Spinal cord (tissue), 9 donors: ENCODE measurements at regions not wholly inside any gene's neighbourhood (a gene's known extent, or its start where the extent isn't known, plus 50 kb on each side); places are given as distances from the start of the nearest gene placed in this dataset.

Source experiments
- DNase-seq, 6 donors: peaks; one replicate each; pipeline versions ENCODE4 v3.0.0 to v3.0.0-alpha.2; 2013 to 2015; ENCODE audit warnings: low spot score in 6 of 6, low read depth in 4 of 6
- H3K27ac ChIP-seq: one replicate; pipeline ENCODE4 v1.5.1; 2013; ENCODE audit warnings: low read depth, low read length, control low read depth
- H3K27me3 ChIP-seq: one replicate; pipeline ENCODE4 v1.6.1; 2013; ENCODE audit warnings: low read length; ENCODE audit not compliant: control insufficient read depth, insufficient read depth
- H3K36me3 ChIP-seq: one replicate; pipeline ENCODE4 v1.6.1; 2013; ENCODE audit warnings: low read length; ENCODE audit not compliant: control insufficient read depth, insufficient read depth
- H3K4me1 ChIP-seq: one replicate; pipeline ENCODE4 v1.6.1; 2013; ENCODE audit warnings: low read length; ENCODE audit not compliant: control insufficient read depth, insufficient read depth
- H3K4me3 ChIP-seq: one replicate; pipeline ENCODE4 v1.5.1; 2013; ENCODE audit warnings: low read depth, low read length, control low read depth
- H3K9me3 ChIP-seq: one replicate; pipeline ENCODE4 v1.6.1; 2013; ENCODE audit warnings: low read length; ENCODE audit not compliant: control insufficient read depth, insufficient read depth
- WGBS: methylation state at CpG from one replicate; pipeline ENCODE4 v1.1.5; 2013; ENCODE audit warnings: missing lambda C conversion rate; ENCODE audit not compliant: insufficient coverage; 5-methylcytosine and 5-hydroxymethylcytosine counted together
- donor health status: healthy.

DNA sequence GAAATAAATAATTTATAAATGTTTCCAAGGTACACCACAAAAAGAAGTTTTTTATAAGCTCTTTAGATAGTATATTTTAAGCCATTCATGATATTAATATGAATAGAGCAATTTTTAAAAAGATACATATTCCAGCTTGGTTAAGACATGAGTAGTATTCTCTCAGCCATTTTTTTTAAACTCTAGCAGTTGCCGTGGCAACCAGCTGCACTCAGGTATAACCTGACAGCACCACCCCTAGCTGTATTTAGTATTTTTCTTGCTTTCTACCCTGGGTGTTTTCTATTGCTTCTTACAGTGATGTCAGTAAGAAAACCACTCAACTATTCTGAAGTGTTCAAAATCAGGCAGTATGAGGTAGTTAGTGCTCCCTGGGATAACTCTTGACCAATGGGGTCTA is 496.3 kb upstream of the CNTN3 start:
- Histone ChIP-seq H3K27ac (no peak overlapping the region), H3K4me1 (no peaks in the 10 kb centered on the region), H3K36me3 (no peaks in the 10 kb centered on the region), H3K27me3 (no peaks in the 10 kb centered on the region), H3K9me3 (no peaks in the 10 kb centered on the region), H3K4me3 (no peak overlapping the region)
- peak in 2 of 6 donors; percentile 11 to 87 for DNase-seq
- WGBS: no CpG with 5 or more reads among the region's 1 CpG

DNA sequence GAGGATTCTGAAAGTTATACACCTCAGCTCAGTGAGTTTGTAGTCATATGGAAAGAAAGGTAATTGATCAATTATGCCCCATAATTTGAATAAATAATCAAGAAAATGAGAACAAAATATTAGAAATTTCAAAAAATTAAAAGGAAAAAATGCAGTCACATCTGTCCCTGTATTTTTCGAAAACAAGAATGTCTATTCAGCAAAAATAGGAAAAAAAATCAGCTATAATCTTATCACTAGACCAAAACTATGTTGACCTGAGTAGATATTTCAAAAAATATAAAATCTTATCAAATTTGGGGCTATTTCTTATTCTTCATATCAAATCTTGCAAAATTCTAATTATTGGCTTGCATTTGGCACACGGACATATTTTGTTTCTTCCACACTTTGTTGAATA is 501.2 kb upstream of the CNTN3 start:
- H3K4me1 ChIP-seq: no peaks in the 10 kb centered on the region
- no peak overlapping the region for H3K27ac ChIP-seq
- DNase-seq: no peak
- WGBS: no CpG with 5 or more reads among the region's 2 CpGs
- H3K27me3 ChIP-seq: no peaks in the 10 kb centered on the region
- no peaks in the 10 kb centered on the region for H3K36me3 ChIP-seq
- H3K4me3 ChIP-seq: no peak overlapping the region
- H3K9me3 ChIP-seq: no peaks in the 10 kb centered on the region

DNA sequence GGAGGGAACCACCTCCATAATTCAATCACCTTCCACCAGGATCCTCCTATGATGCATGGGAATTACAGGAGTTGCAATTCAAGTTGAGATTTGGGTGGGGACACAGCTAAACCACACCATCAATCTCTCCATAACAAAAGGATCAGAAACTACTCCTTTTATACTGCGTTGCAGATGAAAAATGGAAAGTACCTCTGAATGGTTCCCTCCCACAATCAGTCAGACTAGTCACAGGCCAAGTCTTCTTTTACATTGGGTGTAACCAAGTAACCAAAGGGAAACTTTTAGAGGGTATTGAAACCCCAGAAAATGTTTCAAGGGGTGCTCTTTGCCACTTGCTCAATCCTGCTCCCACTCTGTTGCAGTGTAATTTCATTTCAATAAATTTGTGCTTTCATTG is 504.3 kb upstream of the CNTN3 start:
- Histone ChIP-seq H3K9me3 (no peaks in the 10 kb centered on the region), H3K4me1 (no peaks in the 10 kb centered on the region), H3K27ac (no peak overlapping the region), H3K4me3 (no peak overlapping the region), H3K36me3 (no peaks in the 10 kb centered on the region), H3K27me3 (no peaks in the 10 kb centered on the region)
- WGBS: no CpG with 5 or more reads among the region's 1 CpG
- no peak for DNase-seq

DNA sequence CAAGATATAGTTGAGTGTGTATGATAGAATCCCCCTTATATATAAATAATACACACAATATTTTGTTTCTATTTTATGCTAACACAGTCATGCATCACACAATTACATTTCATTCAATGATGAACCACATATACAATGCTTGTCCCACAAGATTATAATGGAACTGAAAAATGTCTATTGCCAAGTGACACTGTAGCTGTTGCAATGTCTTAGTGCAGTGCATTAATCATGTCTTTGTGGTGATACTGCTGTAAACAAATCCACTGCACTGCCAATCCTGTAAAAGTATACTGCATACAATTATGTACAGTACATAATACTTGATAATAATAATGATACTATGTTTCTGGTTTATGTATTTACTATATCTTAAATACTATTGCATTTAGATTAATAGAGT is 512.1 kb upstream of the CNTN3 start:
- Histone ChIP-seq H3K4me3 (no peak overlapping the region), H3K27me3 (no peaks in the 10 kb centered on the region), H3K9me3 (no peaks in the 10 kb centered on the region), H3K27ac (no peak overlapping the region), H3K4me1 (no peaks in the 10 kb centered on the region), H3K36me3 (no peaks in the 10 kb centered on the region)
- no peak for DNase-seq

DNA sequence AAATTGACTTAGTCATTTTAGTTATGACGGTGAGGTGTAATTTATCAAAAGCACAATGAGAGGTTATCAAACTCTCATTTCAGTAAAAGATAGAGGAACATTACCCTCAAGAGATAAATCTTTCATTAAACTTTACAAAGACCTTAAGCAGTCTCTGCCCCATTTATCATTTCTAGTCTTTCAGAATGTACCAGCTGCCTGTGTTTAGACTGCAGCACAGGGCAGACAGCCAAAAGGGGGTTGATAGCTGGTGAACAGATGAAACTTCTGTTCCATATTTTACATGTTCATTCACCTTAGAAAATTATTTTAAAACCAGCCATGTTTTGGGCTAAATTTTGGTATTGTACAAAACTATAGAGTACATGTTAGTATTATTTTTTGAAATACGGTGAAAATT is 514.6 kb upstream of the CNTN3 start:
- H3K9me3 ChIP-seq: no peaks in the 10 kb centered on the region
- H3K27ac ChIP-seq: no peak overlapping the region
- WGBS: no CpG with 5 or more reads among the region's 2 CpGs
- peak in 3 of 6 donors; percentile 4 to 64 (median 52) for DNase-seq
- H3K4me3 ChIP-seq: no peak overlapping the region
- no peaks in the 10 kb centered on the region for H3K36me3 ChIP-seq
- H3K4me1 ChIP-seq: no peaks in the 10 kb centered on the region
- no peaks in the 10 kb centered on the region for H3K27me3 ChIP-seq

DNA sequence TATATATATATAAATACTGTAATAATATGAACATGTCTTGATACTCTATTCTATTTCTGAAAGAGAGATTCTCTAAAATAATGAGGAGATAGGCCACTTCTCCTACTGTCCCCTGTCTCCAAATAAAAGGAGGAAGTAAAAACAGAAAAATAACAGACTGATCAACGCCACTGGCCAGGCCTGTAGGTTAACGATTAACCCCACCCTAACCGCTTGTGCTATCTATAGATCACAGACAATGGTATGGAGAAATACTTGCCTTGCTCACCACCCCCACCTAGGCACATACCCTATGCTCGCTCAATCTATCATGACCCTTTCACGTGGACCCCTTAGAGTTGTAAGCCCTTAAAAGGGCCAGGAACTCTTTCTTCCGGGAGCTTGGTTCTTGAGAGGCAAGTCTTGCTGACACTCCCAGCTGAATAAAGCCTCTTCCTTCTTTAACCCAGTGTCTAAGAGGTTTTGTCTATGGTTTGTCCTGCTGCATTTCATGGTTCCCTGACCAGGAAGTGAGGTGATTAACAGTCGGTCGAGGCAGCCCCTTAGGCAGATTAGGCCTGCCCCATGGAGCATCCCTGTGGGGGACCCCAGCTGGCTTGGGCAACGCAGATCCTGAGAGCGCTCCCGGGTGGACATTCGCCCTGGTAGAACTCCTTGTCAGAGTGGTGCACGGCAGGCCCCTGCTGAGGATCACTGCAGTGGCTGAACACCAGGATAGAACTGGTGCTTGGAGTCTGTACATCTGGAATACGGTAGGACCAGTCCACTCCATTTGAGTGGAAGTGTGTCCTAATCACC is 521.8 kb upstream of the CNTN3 start:
- Histone ChIP-seq H3K36me3 (no peaks in the 10 kb centered on the region), H3K4me1 (no peaks in the 10 kb centered on the region), H3K9me3 (peaks cover 3% of the 10 kb centered on the region), H3K27ac (no peak overlapping the region), H3K4me3 (no peak overlapping the region), H3K27me3 (no peaks in the 10 kb centered on the region)
- WGBS: 94% methylated on average over 11 of the region's 14 CpGs
- DNase-seq: no peak

DNA sequence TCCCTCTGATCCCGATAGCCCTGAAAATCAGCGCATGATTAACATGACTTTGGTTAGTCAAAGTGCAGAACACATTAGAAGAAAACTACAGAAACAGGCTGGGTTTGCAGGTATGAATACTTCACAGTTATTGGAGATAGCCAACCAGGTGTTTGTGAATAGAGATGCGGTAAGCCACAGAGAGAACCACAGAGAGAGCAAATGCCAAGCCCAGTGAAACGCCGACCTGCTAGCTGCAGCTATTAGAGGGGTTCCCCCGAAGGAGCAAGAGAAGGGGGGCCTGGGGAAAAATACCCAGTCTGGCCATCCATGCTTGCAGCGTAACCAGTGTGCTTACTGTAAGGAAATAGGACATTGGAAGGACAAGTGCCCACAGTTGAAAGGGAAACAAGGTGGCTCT is 523.9 kb upstream of the CNTN3 start:
- no peak for DNase-seq
- Histone ChIP-seq H3K4me1 (no peaks in the 10 kb centered on the region), H3K4me3 (no peak overlapping the region), H3K36me3 (no peaks in the 10 kb centered on the region), H3K9me3 (peaks cover 3% of the 10 kb centered on the region), H3K27me3 (no peaks in the 10 kb centered on the region), H3K27ac (no peak overlapping the region)
- WGBS: 95% methylated on average over 6 of the region's 7 CpGs

DNA sequence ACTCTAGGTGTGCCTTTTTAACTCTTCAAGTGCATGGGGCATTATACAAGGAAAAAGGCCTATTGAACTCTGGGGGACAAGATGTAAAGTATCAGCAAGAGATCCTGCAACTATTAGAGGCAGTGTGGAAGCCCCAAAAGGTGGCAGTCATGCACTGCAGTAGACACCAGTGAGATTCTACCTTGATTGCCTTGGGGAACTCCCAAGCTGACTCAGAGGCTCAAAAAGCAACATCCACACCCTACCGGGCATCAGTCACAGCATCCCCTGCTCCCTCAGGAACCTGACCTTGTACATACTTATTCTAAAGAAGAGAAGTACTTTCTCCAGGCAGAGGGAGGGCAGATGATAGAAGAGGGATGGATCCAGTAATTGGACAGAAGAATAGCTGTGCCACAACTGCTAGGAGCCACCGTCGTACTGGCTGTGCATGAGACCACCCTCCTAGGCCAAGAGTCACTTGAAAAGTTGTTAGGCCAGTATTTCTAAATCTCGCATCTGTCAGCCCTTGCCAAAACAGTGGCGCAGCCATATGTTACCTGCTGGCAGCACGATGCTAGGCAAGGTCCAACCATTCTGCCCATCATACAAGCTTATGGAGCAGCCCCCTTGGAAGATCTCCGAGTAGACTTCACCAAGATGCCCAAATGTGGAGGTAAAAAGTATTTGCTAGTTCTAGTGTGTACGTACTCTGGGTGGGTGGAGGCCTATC is 523.1 kb upstream of the FRG2C start:
- H3K27ac ChIP-seq: no peak overlapping the region
- no peak for DNase-seq
- no peak overlapping the region for H3K4me3 ChIP-seq
- no peaks in the 10 kb centered on the region for H3K36me3 ChIP-seq
- no peaks in the 10 kb centered on the region for H3K4me1 ChIP-seq
- no peaks in the 10 kb centered on the region for H3K9me3 ChIP-seq
- no peaks in the 10 kb centered on the region for H3K27me3 ChIP-seq
- WGBS: 96% methylated on average over 7 of the region's 8 CpGs

DNA sequence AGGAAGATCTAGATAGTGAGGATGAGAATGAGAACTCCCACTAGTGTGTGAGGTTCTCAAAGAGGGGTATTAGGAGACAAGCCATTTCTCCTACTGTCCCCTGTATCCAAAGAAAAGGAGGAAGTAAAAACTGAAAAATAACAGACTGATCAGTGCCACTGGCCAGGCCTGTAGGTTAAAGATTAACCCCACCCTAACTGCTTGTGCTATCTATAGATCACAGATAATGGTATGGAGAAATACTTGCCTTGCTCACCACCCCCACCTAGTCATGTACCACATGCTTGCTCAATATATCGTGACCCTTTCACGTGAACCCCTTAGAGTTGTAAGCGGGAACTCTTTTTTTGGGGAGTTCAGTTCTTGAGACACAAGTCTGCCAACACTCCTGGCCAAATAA is 519.7 kb upstream of the FRG2C start:
- H3K36me3 ChIP-seq: no peaks in the 10 kb centered on the region
- no peak overlapping the region for H3K4me3 ChIP-seq
- no peak overlapping the region for H3K27ac ChIP-seq
- H3K4me1 ChIP-seq: no peaks in the 10 kb centered on the region
- 100% methylated on average over 3 of the region's 3 CpGs for WGBS
- no peaks in the 10 kb centered on the region for H3K27me3 ChIP-seq
- no peaks in the 10 kb centered on the region for H3K9me3 ChIP-seq
- no peak for DNase-seq

DNA sequence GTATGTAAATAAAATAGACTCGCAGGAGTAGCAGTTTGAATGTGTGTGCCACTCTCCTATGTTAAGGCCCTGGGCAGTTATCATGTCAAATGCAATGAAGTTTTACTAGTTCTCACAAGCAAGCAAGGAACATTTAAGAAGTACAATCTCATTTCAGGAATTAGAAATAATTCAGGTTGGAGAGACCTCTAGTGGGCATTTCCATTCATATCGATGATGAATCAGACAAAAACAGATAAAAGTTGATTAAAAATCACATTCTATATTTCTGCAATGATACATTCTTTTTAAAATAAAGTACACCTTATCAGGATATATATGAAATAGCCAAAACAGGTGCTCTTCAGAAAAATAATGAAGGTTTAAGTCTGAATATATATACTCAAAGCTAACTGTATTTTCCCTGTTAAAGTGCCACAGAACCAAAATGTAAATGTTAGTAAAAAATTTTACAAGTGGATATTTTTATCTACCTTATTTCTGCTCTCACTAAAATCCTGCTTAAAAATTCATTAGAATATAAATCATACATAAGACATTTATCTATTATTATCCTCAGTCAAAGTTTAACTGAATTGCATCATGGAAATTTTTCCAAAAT is 492.4 kb upstream of the FRG2C start:
- DNase-seq: peak in 5 of 6 donors; percentile 9 to 88 (median 43)
- H3K4me1 ChIP-seq: no peaks in the 10 kb centered on the region
- no CpG with 5 or more reads among the region's 2 CpGs for WGBS

More for the DNA sequence above, 492.4 kb upstream of the FRG2C start:
- Histone ChIP-seq H3K9me3 (no peaks in the 10 kb centered on the region), H3K4me3 (no peak overlapping the region), H3K27me3 (no peaks in the 10 kb centered on the region), H3K36me3 (no peaks in the 10 kb centered on the region), H3K27ac (no peak overlapping the region)
